ENCODE measurements at regions not wholly inside any gene's neighbourhood (a gene's known extent, or its start where the extent isn't known, plus 50 kb on each side); places are given as distances from the start of the nearest gene placed in this dataset.

GRCh38 chr3:174342941-174343501 is 516.1 kb upstream of the NAALADL2 start:
- no peak for TF ChIP-seq POLR2AphosphoS5 (IDR thresholded peaks at IDR 0.05; ENCODE audit: low read depth, low read length)
- TF ChIP-seq TAF1 (IDR thresholded peaks at IDR 0.05; ENCODE audit: borderline replicate concordance, insufficient read depth, low read length): no peak
- no peak for TF ChIP-seq FOXP2 (optimal IDR thresholded peaks at IDR 0.05; ENCODE audit: borderline replicate concordance, extremely low read depth, extremely low read length, insufficient read depth)
- no peak for TF ChIP-seq REST (IDR thresholded peaks at IDR 0.05; ENCODE audit: insufficient read depth in 1 of 2, low read depth in 2 of 2, low read length in 2 of 2)
